Neutrophil (primary cell): ENCODE measurements at regions not wholly inside any gene's neighbourhood (a gene's known extent, or its start where the extent isn't known, plus 50 kb on each side); places are given as distances from the start of the nearest gene placed in this dataset.

ENCODE experiments used
- H3K27ac ChIP-seq: fragments of 200-600 bp; sonication (generic); 2 replicates; pipeline ENCODE4 v1.5.1; 2016; ENCODE audit warnings: mild to moderate bottlenecking, moderate library complexity
- H3K27me3 ChIP-seq: fragments of 200-600 bp; sonication (generic); 2 replicates; pipeline ENCODE4 v1.6.0; 2016; ENCODE audit warnings: mild to moderate bottlenecking
- H3K36me3 ChIP-seq: fragments of 200-600 bp; sonication (generic); 2 replicates; pipeline ENCODE4 v1.5.1; 2017
- H3K4me1 ChIP-seq, 2 experiments: fragments of 200-600 bp in 1 of 2; sonication (generic) in 1 of 2; 1 replicate in 1 of 2; 2 replicates in 1 of 2; pipeline versions ENCODE4 v1.5.1 to v1.6.1; 2013 to 2016; ENCODE audit warnings: low read depth in 1 of 2, low read length in 1 of 2, mild to moderate bottlenecking in 1 of 2, moderate library complexity in 1 of 2; ENCODE audit not compliant: control insufficient read depth in 1 of 2, insufficient read depth in 1 of 2
- H3K4me3 ChIP-seq, 2 experiments: fragments of 200-600 bp in 1 of 2; sonication (generic) in 1 of 2; 1 replicate in 1 of 2; 2 replicates in 1 of 2; pipeline ENCODE4 v1.5.1; 2013 to 2016; ENCODE audit warnings: low read depth in 1 of 2, low read length in 1 of 2, mild to moderate bottlenecking in 1 of 2, moderate library complexity in 1 of 2
- H3K9me3 ChIP-seq: fragments of 200-600 bp; sonication (generic); 2 replicates; pipeline ENCODE4 v1.5.1; 2016
- TF ChIP-seq, protein P1 (sequence below): fragments of 200-600 bp; sonication (generic); IDR thresholded peaks from 2 replicates; pipeline ENCODE4 v1.5.1; 2016; ENCODE audit warnings: antibody characterized with exemption

DNA sequence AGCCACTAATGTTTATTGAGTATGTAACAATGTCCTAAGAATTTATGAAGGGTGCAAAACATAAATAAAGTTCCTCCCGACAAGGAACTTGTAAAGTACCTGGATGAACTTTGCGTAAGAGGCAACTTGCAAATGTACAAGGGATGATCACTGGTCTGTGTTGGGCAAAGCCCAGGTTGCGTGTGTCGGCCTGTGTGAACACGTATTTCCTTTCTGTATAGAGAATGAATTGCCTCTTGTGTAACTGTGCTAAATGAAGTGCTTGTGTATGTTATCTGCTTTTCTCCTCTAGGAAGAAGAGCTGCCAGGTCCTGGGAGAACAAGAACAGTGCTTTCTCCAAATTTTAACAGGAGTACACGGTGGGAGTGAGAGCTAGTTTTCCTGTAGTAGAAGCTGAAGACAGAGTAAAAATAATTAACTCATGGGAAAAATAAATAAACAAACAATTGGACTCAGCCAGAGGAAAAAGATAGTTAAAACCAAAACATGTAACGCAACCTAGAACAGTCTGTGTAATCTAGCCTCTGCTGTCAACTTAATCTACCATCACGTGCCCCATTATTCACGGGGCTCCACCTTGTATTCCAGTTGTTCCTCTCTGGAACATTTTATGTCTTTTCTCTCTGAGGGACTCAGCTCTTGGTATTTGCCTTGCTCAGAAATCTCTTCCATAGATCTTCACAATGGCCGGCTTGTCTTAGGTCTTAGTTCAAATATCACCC, 83.7 kb upstream of the RASGRP1 start:
- Histone ChIP-seq H3K9me3 (no peaks in the 10 kb centered on the region), H3K36me3 (no peaks in the 10 kb centered on the region), H3K4me3 (no peak overlapping the region), H3K27ac (peak overlapping the region; percentile 21), H3K27me3 (no peaks in the 10 kb centered on the region), H3K4me1 (peaks cover 26 to 31% of the 10 kb centered on the region in 2 experiments)
- TF ChIP-seq, protein P1, sequence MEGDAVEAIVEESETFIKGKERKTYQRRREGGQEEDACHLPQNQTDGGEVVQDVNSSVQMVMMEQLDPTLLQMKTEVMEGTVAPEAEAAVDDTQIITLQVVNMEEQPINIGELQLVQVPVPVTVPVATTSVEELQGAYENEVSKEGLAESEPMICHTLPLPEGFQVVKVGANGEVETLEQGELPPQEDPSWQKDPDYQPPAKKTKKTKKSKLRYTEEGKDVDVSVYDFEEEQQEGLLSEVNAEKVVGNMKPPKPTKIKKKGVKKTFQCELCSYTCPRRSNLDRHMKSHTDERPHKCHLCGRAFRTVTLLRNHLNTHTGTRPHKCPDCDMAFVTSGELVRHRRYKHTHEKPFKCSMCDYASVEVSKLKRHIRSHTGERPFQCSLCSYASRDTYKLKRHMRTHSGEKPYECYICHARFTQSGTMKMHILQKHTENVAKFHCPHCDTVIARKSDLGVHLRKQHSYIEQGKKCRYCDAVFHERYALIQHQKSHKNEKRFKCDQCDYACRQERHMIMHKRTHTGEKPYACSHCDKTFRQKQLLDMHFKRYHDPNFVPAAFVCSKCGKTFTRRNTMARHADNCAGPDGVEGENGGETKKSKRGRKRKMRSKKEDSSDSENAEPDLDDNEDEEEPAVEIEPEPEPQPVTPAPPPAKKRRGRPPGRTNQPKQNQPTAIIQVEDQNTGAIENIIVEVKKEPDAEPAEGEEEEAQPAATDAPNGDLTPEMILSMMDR, result no peak

DNA sequence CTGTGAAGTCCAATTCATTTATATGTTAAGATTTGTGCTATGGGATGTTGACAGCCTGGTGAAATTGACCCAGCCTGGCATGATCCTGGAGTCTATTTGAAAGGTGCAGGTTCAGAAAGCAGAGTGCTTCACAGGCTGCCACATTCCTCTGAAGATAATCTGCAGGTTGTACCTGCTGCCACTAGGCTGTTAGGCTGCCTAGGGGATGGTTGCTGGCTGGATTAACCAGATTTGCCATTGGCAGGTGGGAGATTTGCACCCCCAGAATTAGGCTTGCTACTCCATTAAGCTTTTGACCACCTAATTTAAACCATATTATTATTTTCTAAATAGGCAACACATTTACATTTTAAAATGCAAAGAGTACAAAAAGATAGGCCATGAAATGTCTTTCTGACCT, 85.8 kb upstream of the RASGRP1 start:
- Histone ChIP-seq H3K4me1 (peaks cover 26 to 31% of the 10 kb centered on the region in 2 experiments), H3K4me3 (no peak overlapping the region), H3K9me3 (no peaks in the 10 kb centered on the region), H3K36me3 (no peaks in the 10 kb centered on the region), H3K27ac (no peak overlapping the region), H3K27me3 (no peaks in the 10 kb centered on the region)
- TF ChIP-seq, protein P1, result no peak

DNA sequence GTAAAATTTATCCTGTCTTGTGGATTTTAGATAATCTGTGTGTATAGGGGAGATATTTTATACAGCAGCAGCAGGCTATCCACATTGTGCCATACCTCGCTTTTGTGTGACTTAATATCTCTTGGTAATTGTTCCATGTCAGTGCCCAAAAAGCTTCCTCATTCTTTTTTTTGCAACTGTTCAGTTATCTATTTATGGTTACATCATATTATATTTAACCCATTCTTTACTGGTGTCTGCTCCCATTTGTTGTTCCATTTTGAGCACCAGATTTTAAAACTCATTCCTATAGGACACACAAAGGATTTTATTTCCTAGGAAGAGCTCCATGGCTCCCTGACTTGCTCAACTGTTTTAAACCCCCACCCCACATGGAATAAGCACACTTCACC, 86.3 kb upstream of the RASGRP1 start:
- no peak overlapping the region for H3K27ac ChIP-seq
- H3K4me3 ChIP-seq, result no peak overlapping the region
- TF ChIP-seq, protein P1, result no peak
- H3K36me3 ChIP-seq, result no peaks in the 10 kb centered on the region
- H3K27me3 ChIP-seq, result no peaks in the 10 kb centered on the region
- peaks cover 26 to 31% of the 10 kb centered on the region in 2 experiments for H3K4me1 ChIP-seq
- no peaks in the 10 kb centered on the region for H3K9me3 ChIP-seq

DNA sequence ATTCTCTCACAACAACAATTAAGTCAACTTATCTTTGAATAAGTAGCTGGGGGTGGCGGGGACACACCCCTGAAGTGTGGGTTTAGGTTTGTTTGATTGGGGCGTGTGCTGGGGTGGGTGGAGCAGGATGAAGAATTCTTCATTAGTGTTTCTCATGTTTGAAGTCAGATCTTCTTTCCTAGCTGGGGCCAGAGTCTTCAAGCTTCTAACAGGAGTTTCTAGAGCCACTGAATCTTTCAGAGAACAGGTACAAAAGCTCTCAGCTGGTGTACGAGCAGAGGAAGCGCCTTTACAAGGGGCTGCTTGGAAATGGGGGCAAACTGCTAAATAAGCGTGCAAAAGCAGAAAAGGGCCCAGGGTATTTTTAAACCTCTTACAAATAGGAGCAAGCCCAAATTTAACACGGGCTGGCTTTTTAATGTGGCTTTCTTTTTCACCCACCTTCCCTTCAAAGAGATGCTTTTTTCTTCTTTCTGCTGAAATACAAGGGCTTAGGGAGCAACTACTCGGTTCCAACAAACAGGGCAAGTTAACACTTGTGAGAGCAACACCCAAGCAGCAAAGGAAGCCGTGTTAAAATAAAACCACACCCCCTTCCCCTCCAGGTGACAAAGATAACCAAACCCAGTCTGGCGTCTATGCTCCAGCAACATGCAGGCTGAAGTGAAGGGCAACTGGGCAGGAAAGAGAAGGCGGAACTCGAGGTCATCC, 86.9 kb upstream of the RASGRP1 start:
- Histone ChIP-seq H3K27ac (no peak overlapping the region), H3K4me1 (peaks cover 26 to 31% of the 10 kb centered on the region in 2 experiments), H3K36me3 (no peaks in the 10 kb centered on the region), H3K27me3 (no peaks in the 10 kb centered on the region), H3K9me3 (no peaks in the 10 kb centered on the region), H3K4me3 (no peak overlapping the region)
- TF ChIP-seq, protein P1, result no peak

DNA sequence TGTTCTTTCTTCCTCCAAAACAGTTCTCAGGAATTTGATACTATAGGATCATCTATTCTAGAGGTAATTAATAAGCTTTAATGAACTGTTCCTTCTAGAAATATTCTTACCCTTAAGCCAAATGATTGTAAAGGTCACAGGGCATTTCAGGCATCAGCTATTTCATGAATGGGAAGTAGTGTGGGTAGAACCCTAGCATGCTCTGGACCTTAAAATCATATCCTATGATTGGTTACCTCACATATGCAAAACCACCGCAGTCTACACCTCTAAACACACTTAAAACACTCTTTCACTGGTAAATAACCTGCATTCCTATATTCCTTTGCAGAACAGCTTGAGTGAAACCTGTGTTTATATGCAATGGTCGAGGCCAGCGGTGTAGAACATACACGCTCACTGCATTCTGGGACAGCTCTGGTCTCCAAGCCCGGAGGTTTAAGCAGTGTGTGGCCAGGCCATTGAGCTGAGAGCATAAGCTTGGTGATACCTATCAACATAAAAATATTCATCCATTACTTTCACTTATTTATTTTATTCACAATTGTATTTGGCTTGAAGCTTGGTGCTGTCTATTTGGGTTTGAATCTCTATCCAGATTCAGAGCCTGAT, 87.7 kb upstream of the RASGRP1 start:
- no peaks in the 10 kb centered on the region for H3K9me3 ChIP-seq
- TF ChIP-seq, protein P1, result no peak
- H3K27me3 ChIP-seq, result no peaks in the 10 kb centered on the region
- H3K4me3 ChIP-seq, result no peak overlapping the region
- no peak overlapping the region for H3K27ac ChIP-seq
- H3K4me1 ChIP-seq, result peaks cover 26 to 31% of the 10 kb centered on the region in 2 experiments
- no peaks in the 10 kb centered on the region for H3K36me3 ChIP-seq
